ENCODE measurements at regions not wholly inside any gene's neighbourhood (a gene's known extent, or its start where the extent isn't known, plus 50 kb on each side); places are given as distances from the start of the nearest gene placed in this dataset.

DNA sequence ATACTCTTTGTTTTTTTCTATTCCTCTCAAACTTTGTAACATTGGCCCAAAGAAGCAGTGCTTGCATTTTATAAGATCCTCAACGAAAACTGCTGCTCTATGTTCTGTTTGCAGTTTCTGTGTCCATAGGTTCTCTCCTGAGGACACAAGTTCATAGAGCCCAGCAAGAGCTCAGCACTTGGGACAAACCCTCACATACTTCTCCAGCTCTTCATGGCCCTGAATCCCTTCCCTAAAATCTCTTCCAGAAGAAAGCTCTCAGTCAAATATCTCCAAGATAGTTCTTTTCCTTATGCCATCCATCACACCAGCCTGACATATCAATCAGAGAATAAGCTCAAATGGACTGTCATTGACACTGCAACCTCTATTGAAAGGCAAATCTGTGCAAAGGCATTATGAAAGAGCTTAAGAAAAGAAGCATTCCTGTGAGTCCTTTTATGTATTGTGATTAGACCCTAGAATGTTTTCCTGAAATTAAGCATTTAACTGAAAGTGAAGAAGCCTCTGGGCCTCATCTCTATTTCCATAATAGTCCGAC, 405.5 kb downstream of the ANKRD7 start:
- H3K4me2 ChIP-seq (ENCODE audit: low read length): no peak overlapping the region
- no peaks in the 10 kb centered on the region for H3K9me3 ChIP-seq (ENCODE audit: insufficient read depth, low read depth, low read length)
- TF ChIP-seq, protein P1, sequence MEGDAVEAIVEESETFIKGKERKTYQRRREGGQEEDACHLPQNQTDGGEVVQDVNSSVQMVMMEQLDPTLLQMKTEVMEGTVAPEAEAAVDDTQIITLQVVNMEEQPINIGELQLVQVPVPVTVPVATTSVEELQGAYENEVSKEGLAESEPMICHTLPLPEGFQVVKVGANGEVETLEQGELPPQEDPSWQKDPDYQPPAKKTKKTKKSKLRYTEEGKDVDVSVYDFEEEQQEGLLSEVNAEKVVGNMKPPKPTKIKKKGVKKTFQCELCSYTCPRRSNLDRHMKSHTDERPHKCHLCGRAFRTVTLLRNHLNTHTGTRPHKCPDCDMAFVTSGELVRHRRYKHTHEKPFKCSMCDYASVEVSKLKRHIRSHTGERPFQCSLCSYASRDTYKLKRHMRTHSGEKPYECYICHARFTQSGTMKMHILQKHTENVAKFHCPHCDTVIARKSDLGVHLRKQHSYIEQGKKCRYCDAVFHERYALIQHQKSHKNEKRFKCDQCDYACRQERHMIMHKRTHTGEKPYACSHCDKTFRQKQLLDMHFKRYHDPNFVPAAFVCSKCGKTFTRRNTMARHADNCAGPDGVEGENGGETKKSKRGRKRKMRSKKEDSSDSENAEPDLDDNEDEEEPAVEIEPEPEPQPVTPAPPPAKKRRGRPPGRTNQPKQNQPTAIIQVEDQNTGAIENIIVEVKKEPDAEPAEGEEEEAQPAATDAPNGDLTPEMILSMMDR (IDR thresholded peaks at IDR 0.05; ENCODE audit: insufficient read depth, low read depth, low read length): no peak
- no peak for TF ChIP-seq EZH2 (IDR thresholded peaks at IDR 0.05; ENCODE audit: insufficient read depth, low read length)
- H3K79me2 ChIP-seq (ENCODE audit: insufficient read depth, low read length): no peaks in the 10 kb centered on the region
- FAIRE-seq: no peak
- H2AFZ ChIP-seq (ENCODE audit: low read depth, low read length): no peak overlapping the region
- Mint-ChIP-seq H3K36me3 (ENCODE audit: low read depth, unreplicated experiment) (no peaks in the 10 kb centered on the region), H3K27ac (ENCODE audit: unreplicated experiment) (no peak overlapping the region), H3K4me1 (ENCODE audit: low read depth, unreplicated experiment) (peaks cover 3% of the 10 kb centered on the region), H3K9me3 (ENCODE audit: unreplicated experiment) (peaks cover 4% of the 10 kb centered on the region), H3K27me3 (ENCODE audit: low read depth, unreplicated experiment) (no peaks in the 10 kb centered on the region), H3K4me3 (ENCODE audit: unreplicated experiment) (no peak overlapping the region)
- DNase-seq (ENCODE audit: low read depth): no peak
- H3K4me1 ChIP-seq (ENCODE audit: insufficient read depth, low read length): no peaks in the 10 kb centered on the region
- H3K36me3 ChIP-seq (ENCODE audit: insufficient read depth, low read length): no peaks in the 10 kb centered on the region
- no peak overlapping the region for H3K27ac ChIP-seq (ENCODE audit: low read depth, low read length)
- H3K4me3 ChIP-seq (ENCODE audit: insufficient read depth, low read depth, low read length): no peak overlapping the region
- no peak overlapping the region for H3K9ac ChIP-seq (ENCODE audit: low read length)
- no peaks in the 10 kb centered on the region for H3K27me3 ChIP-seq (ENCODE audit: insufficient read depth, low read length)
- H4K20me1 ChIP-seq (ENCODE audit: insufficient read depth, low read length): no peaks in the 10 kb centered on the region

- Histone ChIP-seq H3K4me1 (ENCODE audit: insufficient read depth, low read length) (no peaks in the 10 kb centered on the region), H3K36me3 (ENCODE audit: insufficient read depth, low read length) (no peaks in the 10 kb centered on the region), H3K9me3 (ENCODE audit: insufficient read depth, low read depth, low read length) (no peaks in the 10 kb centered on the region), H3K27me3 (ENCODE audit: insufficient read depth, low read length) (no peaks in the 10 kb centered on the region), H3K9ac (ENCODE audit: low read length) (no peak overlapping the region), H3K4me3 (ENCODE audit: insufficient read depth, low read depth, low read length) (no peak overlapping the region), H3K79me2 (ENCODE audit: insufficient read depth, low read length) (no peaks in the 10 kb centered on the region), H3K27ac (ENCODE audit: low read depth, low read length) (no peak overlapping the region), H4K20me1 (ENCODE audit: insufficient read depth, low read length) (no peaks in the 10 kb centered on the region), H3K4me2 (ENCODE audit: low read length) (no peak overlapping the region), H2AFZ (ENCODE audit: low read depth, low read length) (no peak overlapping the region)
- Mint-ChIP-seq H3K27me3 (ENCODE audit: low read depth, unreplicated experiment) (no peaks in the 10 kb centered on the region), H3K4me3 (ENCODE audit: unreplicated experiment) (no peak overlapping the region), H3K36me3 (ENCODE audit: low read depth, unreplicated experiment) (no peaks in the 10 kb centered on the region), H3K9me3 (ENCODE audit: unreplicated experiment) (no peaks in the 10 kb centered on the region), H3K27ac (ENCODE audit: unreplicated experiment) (no peak overlapping the region), H3K4me1 (ENCODE audit: low read depth, unreplicated experiment) (no peaks in the 10 kb centered on the region)
- FAIRE-seq (no peak), DNase-seq (ENCODE audit: low read depth) (no peak)
- no peak for TF ChIP-seq EZH2 (IDR thresholded peaks at IDR 0.05; ENCODE audit: insufficient read depth, low read length)
- TF ChIP-seq, protein P1 (IDR thresholded peaks at IDR 0.05; ENCODE audit: insufficient read depth, low read depth, low read length): no peak
Measured at GRCh38 chr7:118642396-118642795, 417.9 kb downstream of the ANKRD7 start.

DNA sequence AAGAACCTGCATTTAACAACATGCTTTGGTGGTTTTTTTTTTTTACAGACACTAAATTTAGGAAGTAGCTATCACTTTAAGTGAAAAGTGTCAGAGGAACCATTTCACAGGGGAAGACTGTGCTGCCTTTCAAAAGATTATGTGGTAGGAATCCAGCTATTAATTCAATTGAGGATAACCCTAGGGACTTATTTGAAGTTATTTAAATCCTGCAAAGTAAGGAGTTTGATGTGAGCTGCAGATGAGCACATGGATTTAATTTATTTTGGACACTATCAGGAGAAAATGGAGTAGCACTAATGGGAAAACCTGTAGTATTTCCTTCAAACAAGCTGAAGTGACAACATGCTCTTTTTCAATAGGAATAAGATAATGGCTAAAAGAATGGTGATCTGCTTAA, 419.8 kb downstream of the ANKRD7 start:
- Mint-ChIP-seq H3K36me3 (ENCODE audit: low read depth, unreplicated experiment) (no peaks in the 10 kb centered on the region), H3K4me1 (ENCODE audit: low read depth, unreplicated experiment) (no peaks in the 10 kb centered on the region), H3K4me3 (ENCODE audit: unreplicated experiment) (no peak overlapping the region), H3K9me3 (ENCODE audit: unreplicated experiment) (no peaks in the 10 kb centered on the region), H3K27ac (ENCODE audit: unreplicated experiment) (no peak overlapping the region), H3K27me3 (ENCODE audit: low read depth, unreplicated experiment) (no peaks in the 10 kb centered on the region)
- Histone ChIP-seq H3K4me3 (ENCODE audit: insufficient read depth, low read depth, low read length) (no peak overlapping the region), H3K79me2 (ENCODE audit: insufficient read depth, low read length) (no peaks in the 10 kb centered on the region), H3K4me1 (ENCODE audit: insufficient read depth, low read length) (no peaks in the 10 kb centered on the region), H3K9ac (ENCODE audit: low read length) (no peak overlapping the region), H3K4me2 (ENCODE audit: low read length) (no peak overlapping the region), H3K9me3 (ENCODE audit: insufficient read depth, low read depth, low read length) (no peaks in the 10 kb centered on the region), H3K27me3 (ENCODE audit: insufficient read depth, low read length) (no peaks in the 10 kb centered on the region), H3K27ac (ENCODE audit: low read depth, low read length) (no peak overlapping the region), H4K20me1 (ENCODE audit: insufficient read depth, low read length) (no peaks in the 10 kb centered on the region), H3K36me3 (ENCODE audit: insufficient read depth, low read length) (no peaks in the 10 kb centered on the region), H2AFZ (ENCODE audit: low read depth, low read length) (no peak overlapping the region)
- no peak for TF ChIP-seq EZH2 (IDR thresholded peaks at IDR 0.05; ENCODE audit: insufficient read depth, low read length)
- TF ChIP-seq, protein P1 (IDR thresholded peaks at IDR 0.05; ENCODE audit: insufficient read depth, low read depth, low read length): no peak
- FAIRE-seq: no peak
- DNase-seq (ENCODE audit: low read depth): no peak

Data from astrocyte (in vitro differentiated cells and primary cell).